ENCODE measurements at regions not wholly inside any gene's neighbourhood (a gene's known extent, or its start where the extent isn't known, plus 50 kb on each side); places are given as distances from the start of the nearest gene placed in this dataset.

DNA sequence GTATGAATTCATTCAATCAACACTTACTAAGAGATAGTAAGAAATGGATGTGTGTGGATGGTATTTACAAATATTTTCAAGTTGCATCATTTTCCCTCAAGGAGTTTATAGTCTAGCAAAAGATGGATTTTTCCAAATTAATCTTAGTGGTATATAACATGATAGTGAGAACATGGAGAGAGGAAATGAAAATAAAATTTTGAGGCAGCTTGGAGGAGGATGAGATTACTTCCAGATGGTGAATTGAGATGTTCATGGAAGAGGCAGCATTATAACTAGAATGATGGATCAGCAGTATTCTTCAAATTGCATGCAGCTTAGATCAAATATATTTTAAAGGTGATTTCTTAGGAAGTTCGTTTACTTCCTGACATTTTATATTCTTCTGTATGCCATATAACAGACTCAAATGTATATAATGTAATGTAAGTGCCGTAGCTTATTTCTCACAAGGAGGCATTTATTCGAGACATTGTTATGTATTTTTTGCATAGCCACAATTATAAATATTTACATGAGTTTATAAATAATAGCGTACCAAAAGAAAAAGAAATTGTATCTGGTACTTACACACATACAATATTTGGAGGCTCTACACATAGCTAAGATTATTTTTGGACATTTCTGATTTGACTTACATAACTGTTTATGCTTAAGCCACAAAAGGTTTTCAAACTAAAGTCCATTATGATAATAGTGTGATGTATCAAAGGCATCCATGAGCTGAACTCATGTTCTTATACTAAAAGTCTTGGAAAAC, 439.4 kb downstream of the SPRY1 start:
- H3K27ac ChIP-seq (ENCODE audit: low read depth in 2 of 2, low read length in 2 of 2): no peak overlapping the region
- no peak for FAIRE-seq
- peaks cover 0 to 2% (median 0%) of the 10 kb centered on the region in 3 donors for H3K4me1 ChIP-seq (ENCODE audit: control insufficient read depth in 2 of 3, insufficient read depth in 2 of 3, low read depth in 1 of 3, low read length in 3 of 3)

DNA sequence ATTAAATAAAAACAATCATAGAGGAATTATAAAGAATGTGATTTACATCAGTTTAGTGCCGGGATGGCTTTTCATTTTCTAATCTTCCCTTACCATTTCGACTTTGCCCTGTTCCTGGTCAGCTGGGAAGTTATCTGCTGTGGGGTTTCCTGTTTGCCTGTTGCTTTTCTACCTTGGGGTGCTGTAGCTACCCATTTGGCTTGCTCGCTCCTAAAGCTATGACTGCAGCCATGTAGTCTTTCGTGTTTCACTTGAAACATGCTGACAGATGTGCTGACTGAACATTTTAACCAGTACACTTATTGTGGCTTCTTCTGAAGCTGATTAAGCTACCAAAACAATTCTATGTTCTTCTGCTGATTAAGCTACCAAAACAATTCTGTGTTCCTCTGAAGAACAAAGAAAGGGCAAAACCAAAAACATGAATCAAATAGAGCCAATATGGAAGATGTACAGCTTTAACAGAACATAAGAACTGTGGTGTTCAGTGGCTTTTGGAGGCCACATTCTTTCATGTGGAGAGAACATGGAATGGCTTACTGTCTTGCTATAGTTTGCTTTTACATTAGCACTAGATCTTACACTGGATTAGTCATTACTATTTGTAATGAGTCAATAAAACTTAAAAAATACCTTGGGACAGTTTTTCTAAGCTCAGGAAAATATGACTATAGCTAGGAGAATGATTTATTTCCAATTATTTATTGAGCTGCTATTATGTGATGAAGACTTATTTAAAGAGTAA, 440.4 kb downstream of the SPRY1 start:
- H3K27ac ChIP-seq (ENCODE audit: low read depth in 2 of 2, low read length in 2 of 2): no peak overlapping the region
- intact Hi-C loops (cut with DNase I): no loop called here

More for the DNA sequence above, 439.4 kb downstream of the SPRY1 start:
- Histone ChIP-seq H3K9ac (ENCODE audit: low read length in 3 of 3) (no peak overlapping the region), H3K27me3 (ENCODE audit: control insufficient read depth, insufficient read depth, low read length) (no peaks in the 10 kb centered on the region), H3K4me3 (ENCODE audit: low read length in 3 of 3) (no peak overlapping the region), H3K36me3 (ENCODE audit: control insufficient read depth in 2 of 3, insufficient read depth in 3 of 3, low read length in 3 of 3) (no peaks in the 10 kb centered on the region), H3K9me3 (ENCODE audit: control insufficient read depth in 2 of 3, insufficient read depth in 1 of 3, low read length in 3 of 3) (no peaks in the 10 kb centered on the region)
- intact Hi-C loops (cut with DNase I): no loop called here
- TF ChIP-seq, protein P1, sequence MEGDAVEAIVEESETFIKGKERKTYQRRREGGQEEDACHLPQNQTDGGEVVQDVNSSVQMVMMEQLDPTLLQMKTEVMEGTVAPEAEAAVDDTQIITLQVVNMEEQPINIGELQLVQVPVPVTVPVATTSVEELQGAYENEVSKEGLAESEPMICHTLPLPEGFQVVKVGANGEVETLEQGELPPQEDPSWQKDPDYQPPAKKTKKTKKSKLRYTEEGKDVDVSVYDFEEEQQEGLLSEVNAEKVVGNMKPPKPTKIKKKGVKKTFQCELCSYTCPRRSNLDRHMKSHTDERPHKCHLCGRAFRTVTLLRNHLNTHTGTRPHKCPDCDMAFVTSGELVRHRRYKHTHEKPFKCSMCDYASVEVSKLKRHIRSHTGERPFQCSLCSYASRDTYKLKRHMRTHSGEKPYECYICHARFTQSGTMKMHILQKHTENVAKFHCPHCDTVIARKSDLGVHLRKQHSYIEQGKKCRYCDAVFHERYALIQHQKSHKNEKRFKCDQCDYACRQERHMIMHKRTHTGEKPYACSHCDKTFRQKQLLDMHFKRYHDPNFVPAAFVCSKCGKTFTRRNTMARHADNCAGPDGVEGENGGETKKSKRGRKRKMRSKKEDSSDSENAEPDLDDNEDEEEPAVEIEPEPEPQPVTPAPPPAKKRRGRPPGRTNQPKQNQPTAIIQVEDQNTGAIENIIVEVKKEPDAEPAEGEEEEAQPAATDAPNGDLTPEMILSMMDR (IDR thresholded peaks at IDR 0.05; ENCODE audit: borderline replicate concordance, extremely low read depth, insufficient read depth): no peak
- DNase-seq: no peak

DNA sequence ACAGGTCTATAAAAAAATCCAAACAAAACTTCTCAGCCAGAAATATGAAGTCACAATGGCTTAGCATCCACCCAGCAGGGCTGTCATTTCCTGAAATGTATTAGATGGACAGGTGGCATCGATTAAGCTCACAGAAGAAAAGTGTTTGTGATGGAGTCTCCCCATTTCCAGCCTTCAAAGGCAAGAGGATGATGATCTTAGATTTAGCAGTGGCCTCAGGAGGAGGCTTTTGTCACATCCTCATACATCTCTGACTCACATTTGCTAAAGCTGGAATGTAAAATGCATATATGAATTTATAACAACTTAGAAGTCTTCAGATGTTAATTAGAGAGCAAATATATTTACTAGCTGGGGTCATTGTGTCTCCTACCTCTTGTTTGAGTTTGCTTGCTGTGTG, 441.9 kb downstream of the SPRY1 start:
- intact Hi-C loops (cut with DNase I): no loop called here
- no peak overlapping the region for H3K4me3 ChIP-seq (ENCODE audit: low read length in 3 of 3)
- no peak for FAIRE-seq

More for the DNA sequence above, 440.4 kb downstream of the SPRY1 start:
- FAIRE-seq: no peak
- no peaks in the 10 kb centered on the region for H3K9me3 ChIP-seq (ENCODE audit: control insufficient read depth in 2 of 3, insufficient read depth in 1 of 3, low read length in 3 of 3)
- DNase-seq: no peak
- peaks cover 0 to 2% (median 0%) of the 10 kb centered on the region in 3 donors for H3K4me1 ChIP-seq (ENCODE audit: control insufficient read depth in 2 of 3, insufficient read depth in 2 of 3, low read depth in 1 of 3, low read length in 3 of 3)
- no peak overlapping the region for H3K9ac ChIP-seq (ENCODE audit: low read length in 3 of 3)
- H3K36me3 ChIP-seq (ENCODE audit: control insufficient read depth in 2 of 3, insufficient read depth in 3 of 3, low read length in 3 of 3): no peaks in the 10 kb centered on the region
- TF ChIP-seq, protein P1 (IDR thresholded peaks at IDR 0.05; ENCODE audit: borderline replicate concordance, extremely low read depth, insufficient read depth): no peak
- no peak overlapping the region for H3K4me3 ChIP-seq (ENCODE audit: low read length in 3 of 3)
- no peaks in the 10 kb centered on the region for H3K27me3 ChIP-seq (ENCODE audit: control insufficient read depth, insufficient read depth, low read length)

More for the DNA sequence above, 441.9 kb downstream of the SPRY1 start:
- no peaks in the 10 kb centered on the region for H3K27me3 ChIP-seq (ENCODE audit: control insufficient read depth, insufficient read depth, low read length)
- H3K9me3 ChIP-seq (ENCODE audit: control insufficient read depth in 2 of 3, insufficient read depth in 1 of 3, low read length in 3 of 3): no peaks in the 10 kb centered on the region
- no peak overlapping the region for H3K9ac ChIP-seq (ENCODE audit: low read length in 3 of 3)
- no peak overlapping the region for H3K27ac ChIP-seq (ENCODE audit: low read depth in 2 of 2, low read length in 2 of 2)
- H3K4me1 ChIP-seq (ENCODE audit: control insufficient read depth in 2 of 3, insufficient read depth in 2 of 3, low read depth in 1 of 3, low read length in 3 of 3): no peaks in the 10 kb centered on the region
- TF ChIP-seq, protein P1 (IDR thresholded peaks at IDR 0.05; ENCODE audit: borderline replicate concordance, extremely low read depth, insufficient read depth): no peak
- DNase-seq: no peak
- no peaks in the 10 kb centered on the region for H3K36me3 ChIP-seq (ENCODE audit: control insufficient read depth in 2 of 3, insufficient read depth in 3 of 3, low read length in 3 of 3)
